GM12874 (cell line): ENCODE measurements at regions not wholly inside any gene's neighbourhood (a gene's known extent, or its start where the extent isn't known, plus 50 kb on each side); places are given as distances from the start of the nearest gene placed in this dataset.

Experiments used
- CTCF ChIP-seq: IDR thresholded peaks from 2 replicates; pipeline ENCODE4 v1.5.1; 2011; ENCODE audit warnings: low read depth, mild to moderate bottlenecking, control low read depth, low read length, moderate library complexity; ENCODE audit not compliant: insufficient read depth

- no peak for TF ChIP-seq CTCF
Observed at GRCh38 chr1:22248746-22249145, 105.8 kb upstream of the WNT4 start.

GRCh38 chr1:22249928-22250680 is 107.2 kb upstream of the WNT4 start:
- no peak for TF ChIP-seq CTCF

- TF ChIP-seq CTCF, result no peak
Observed at GRCh38 chr1:22250724-22251123, 107.8 kb upstream of the WNT4 start.

- TF ChIP-seq CTCF, result no peak
Observed at GRCh38 chr1:22252251-22252650, 109.4 kb upstream of the WNT4 start.

GRCh38 chr1:22253012-22253790 is 110.3 kb upstream of the WNT4 start:
- no peak for TF ChIP-seq CTCF

GRCh38 chr1:22254756-22255155 is 111.9 kb upstream of the WNT4 start:
- no peak for TF ChIP-seq CTCF

- TF ChIP-seq CTCF, result no peak
Observed at GRCh38 chr1:22255341-22256212, 112.7 kb upstream of the WNT4 start.
